ENCODE measurements at regions not wholly inside any gene's neighbourhood (a gene's known extent, or its start where the extent isn't known, plus 50 kb on each side); places are given as distances from the start of the nearest gene placed in this dataset.

GRCh38 chr1:190583862-190584261, 106.2 kb upstream of the BRINP3 start:
- no peak overlapping the region for H3K27ac ChIP-seq (ENCODE audit: low read depth, low read length, poor library complexity, severe bottlenecking)
- no peak overlapping the region for H3K4me3 ChIP-seq (ENCODE audit: low read depth, low read length, poor library complexity, severe bottlenecking)
- ChIA-PET CTCF (ENCODE audit: unreplicated experiment) (no interaction called here), POLR2A (no interaction called here)
- no peak for DNase-seq (ENCODE audit: low spot score)
- H3K36me3 ChIP-seq (ENCODE audit: insufficient read depth, low read length) = no peaks in the 10 kb centered on the region
- TF ChIP-seq EZH2phosphoT487 (IDR thresholded peaks at IDR 0.05; ENCODE audit: borderline replicate concordance, low read depth, low read length) = no peak
- TF ChIP-seq, protein P1, sequence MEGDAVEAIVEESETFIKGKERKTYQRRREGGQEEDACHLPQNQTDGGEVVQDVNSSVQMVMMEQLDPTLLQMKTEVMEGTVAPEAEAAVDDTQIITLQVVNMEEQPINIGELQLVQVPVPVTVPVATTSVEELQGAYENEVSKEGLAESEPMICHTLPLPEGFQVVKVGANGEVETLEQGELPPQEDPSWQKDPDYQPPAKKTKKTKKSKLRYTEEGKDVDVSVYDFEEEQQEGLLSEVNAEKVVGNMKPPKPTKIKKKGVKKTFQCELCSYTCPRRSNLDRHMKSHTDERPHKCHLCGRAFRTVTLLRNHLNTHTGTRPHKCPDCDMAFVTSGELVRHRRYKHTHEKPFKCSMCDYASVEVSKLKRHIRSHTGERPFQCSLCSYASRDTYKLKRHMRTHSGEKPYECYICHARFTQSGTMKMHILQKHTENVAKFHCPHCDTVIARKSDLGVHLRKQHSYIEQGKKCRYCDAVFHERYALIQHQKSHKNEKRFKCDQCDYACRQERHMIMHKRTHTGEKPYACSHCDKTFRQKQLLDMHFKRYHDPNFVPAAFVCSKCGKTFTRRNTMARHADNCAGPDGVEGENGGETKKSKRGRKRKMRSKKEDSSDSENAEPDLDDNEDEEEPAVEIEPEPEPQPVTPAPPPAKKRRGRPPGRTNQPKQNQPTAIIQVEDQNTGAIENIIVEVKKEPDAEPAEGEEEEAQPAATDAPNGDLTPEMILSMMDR (conservative IDR thresholded peaks at IDR 0.05; ENCODE audit: low read length) = no peak
- no peaks in the 10 kb centered on the region for H4K20me1 ChIP-seq (ENCODE audit: insufficient read depth, low read length)
- H3K79me2 ChIP-seq (ENCODE audit: insufficient read depth, low read depth, low read length) = no peaks in the 10 kb centered on the region
- intact Hi-C loops (cut with micrococcal nuclease; ENCODE audit: unreplicated experiment) = no loop called here
- no peaks in the 10 kb centered on the region for H3K9me2 ChIP-seq (ENCODE audit: insufficient read depth, low read length)
- H3K9me3 ChIP-seq (ENCODE audit: low read length) = no peaks in the 10 kb centered on the region
- no peak overlapping the region for H2AFZ ChIP-seq (ENCODE audit: low read length)
- H3K4me1 ChIP-seq (ENCODE audit: insufficient read depth, low read length, poor library complexity, severe bottlenecking) = no peaks in the 10 kb centered on the region
- BruUV-seq (replicated peaks) = no TSS peak
- no peak overlapping the region for H3K4me2 ChIP-seq (ENCODE audit: low read length)

DNA sequence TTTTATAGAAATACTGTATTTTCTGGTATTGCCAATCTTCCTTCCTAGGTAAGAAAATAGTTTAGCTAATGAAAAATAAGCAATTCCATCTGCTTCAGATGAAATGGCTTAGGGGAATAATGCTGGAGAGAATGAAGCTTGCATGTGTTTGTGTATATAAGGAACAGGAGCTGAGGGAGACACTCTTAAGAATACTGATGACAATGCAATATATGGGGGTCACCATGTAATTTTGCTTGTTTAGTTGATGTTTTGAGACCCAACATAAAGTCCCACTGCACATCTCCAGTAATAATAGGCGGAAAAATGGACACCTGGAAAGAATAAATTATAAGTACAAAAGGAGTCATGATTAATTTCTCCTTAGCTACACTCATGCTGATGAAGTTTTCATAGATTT, 110.8 kb upstream of the BRINP3 start:
- Histone ChIP-seq H3K4me3 (ENCODE audit: low read depth, low read length, poor library complexity, severe bottlenecking) (no peak overlapping the region), H3K9me3 (ENCODE audit: low read length) (no peaks in the 10 kb centered on the region), H2AFZ (ENCODE audit: low read length) (no peak overlapping the region), H3K4me2 (ENCODE audit: low read length) (no peak overlapping the region), H3K79me2 (ENCODE audit: insufficient read depth, low read depth, low read length) (no peaks in the 10 kb centered on the region), H3K27ac (ENCODE audit: low read depth, low read length, poor library complexity, severe bottlenecking) (no peak overlapping the region), H4K20me1 (ENCODE audit: insufficient read depth, low read length) (no peaks in the 10 kb centered on the region), H3K9me2 (ENCODE audit: insufficient read depth, low read length) (no peaks in the 10 kb centered on the region), H3K4me1 (ENCODE audit: insufficient read depth, low read length, poor library complexity, severe bottlenecking) (no peaks in the 10 kb centered on the region), H3K36me3 (ENCODE audit: insufficient read depth, low read length) (no peaks in the 10 kb centered on the region)
- intact Hi-C loops (cut with micrococcal nuclease; ENCODE audit: unreplicated experiment) = no loop called here
- BruUV-seq (replicated peaks) = no TSS peak
- no peak for DNase-seq (ENCODE audit: low spot score)
- ChIA-PET CTCF (ENCODE audit: unreplicated experiment) (no interaction called here), POLR2A (no interaction called here)
- no peak for TF ChIP-seq EZH2phosphoT487 (IDR thresholded peaks at IDR 0.05; ENCODE audit: borderline replicate concordance, low read depth, low read length)
- TF ChIP-seq, protein P1 (conservative IDR thresholded peaks at IDR 0.05; ENCODE audit: low read length) = no peak

- ChIA-PET CTCF (ENCODE audit: unreplicated experiment) (no interaction called here), POLR2A (no interaction called here)
- Histone ChIP-seq H3K4me2 (ENCODE audit: low read length) (no peak overlapping the region), H3K9me2 (ENCODE audit: insufficient read depth, low read length) (no peaks in the 10 kb centered on the region), H3K4me3 (ENCODE audit: low read depth, low read length, poor library complexity, severe bottlenecking) (no peak overlapping the region), H4K20me1 (ENCODE audit: insufficient read depth, low read length) (no peaks in the 10 kb centered on the region), H3K27ac (ENCODE audit: low read depth, low read length, poor library complexity, severe bottlenecking) (no peak overlapping the region), H3K79me2 (ENCODE audit: insufficient read depth, low read depth, low read length) (no peaks in the 10 kb centered on the region), H3K4me1 (ENCODE audit: insufficient read depth, low read length, poor library complexity, severe bottlenecking) (no peaks in the 10 kb centered on the region), H2AFZ (ENCODE audit: low read length) (no peak overlapping the region), H3K36me3 (ENCODE audit: insufficient read depth, low read length) (no peaks in the 10 kb centered on the region), H3K9me3 (ENCODE audit: low read length) (no peaks in the 10 kb centered on the region)
- BruUV-seq (replicated peaks) = no TSS peak
- intact Hi-C loops (cut with micrococcal nuclease; ENCODE audit: unreplicated experiment) = no loop called here
- DNase-seq (ENCODE audit: low spot score) = no peak
- TF ChIP-seq, protein P1 (conservative IDR thresholded peaks at IDR 0.05; ENCODE audit: low read length) = no peak
- no peak for TF ChIP-seq EZH2phosphoT487 (IDR thresholded peaks at IDR 0.05; ENCODE audit: borderline replicate concordance, low read depth, low read length)
These were observed 117.8 kb upstream of the BRINP3 start for GRCh38 chr1:190595438-190595837.

All from OCI-LY7 (cell line).